ENCODE measurements at regions not wholly inside any gene's neighbourhood (a gene's known extent, or its start where the extent isn't known, plus 50 kb on each side); places are given as distances from the start of the nearest gene placed in this dataset.

GRCh38 chr4:11876104-11876503, 447.4 kb upstream of the HS3ST1 start:
- DNase-seq (no peak), FAIRE-seq (no peak)
- H3K36me3 ChIP-seq (ENCODE audit: control insufficient read depth in 3 of 3, insufficient read depth in 2 of 3, low read depth in 1 of 3, low read length in 3 of 3), result no peaks in the 10 kb centered on the region
- no peak overlapping the region for H3K4me3 ChIP-seq (ENCODE audit: low read depth in 1 of 3, low read length in 3 of 3)
- peaks cover 0 to 17% of the 10 kb centered on the region in 2 donors for H3K9me3 ChIP-seq (ENCODE audit: control insufficient read depth in 2 of 2, insufficient read depth in 1 of 2, low read depth in 1 of 2, low read length in 1 of 2)
- no peaks in the 10 kb centered on the region for H3K27me3 ChIP-seq (ENCODE audit: control insufficient read depth in 3 of 3, insufficient read depth in 3 of 3, low read length in 3 of 3)
- no peaks in the 10 kb centered on the region for H3K4me1 ChIP-seq (ENCODE audit: control insufficient read depth in 3 of 3, insufficient read depth in 2 of 3, low read depth in 1 of 3, low read length in 2 of 3)
- no peak overlapping the region for H3K27ac ChIP-seq (ENCODE audit: low read depth in 1 of 3, low read length in 2 of 3)

DNA sequence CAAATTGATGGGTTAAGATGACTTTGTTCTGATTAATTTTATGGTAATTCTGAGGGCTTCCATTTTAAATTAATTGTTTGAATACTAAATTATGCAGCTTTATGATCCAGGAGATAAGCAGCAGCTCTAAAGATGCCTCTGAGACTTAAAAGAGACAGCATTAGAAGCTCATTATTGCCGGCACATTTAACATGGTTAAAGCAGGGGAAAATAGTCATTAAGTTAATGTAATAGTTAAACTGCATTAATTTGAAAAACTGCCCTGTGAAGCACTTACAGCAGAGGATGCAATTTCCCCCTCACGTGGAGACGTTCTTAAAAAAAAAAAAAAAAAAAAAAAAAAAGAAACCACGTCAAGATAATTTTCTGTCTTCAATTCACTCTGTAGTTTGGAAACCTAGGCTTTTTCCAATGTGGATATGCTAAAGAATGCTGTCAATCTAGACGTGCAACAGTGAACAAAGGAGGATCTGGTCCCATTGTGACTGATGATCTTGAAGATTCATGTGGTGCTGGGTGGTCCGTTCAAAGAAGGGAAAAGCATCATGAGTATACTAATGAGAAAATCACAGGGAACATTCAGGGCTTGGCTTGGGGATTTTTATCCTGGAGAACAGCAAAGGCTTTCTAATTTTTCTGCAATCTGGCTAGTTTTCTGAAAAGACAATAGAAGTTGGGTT, 440.6 kb upstream of the HS3ST1 start:
- no peaks in the 10 kb centered on the region for H3K9me3 ChIP-seq (ENCODE audit: control insufficient read depth in 2 of 2, insufficient read depth in 1 of 2, low read depth in 1 of 2, low read length in 1 of 2)
- no peaks in the 10 kb centered on the region for H3K36me3 ChIP-seq (ENCODE audit: control insufficient read depth in 3 of 3, insufficient read depth in 2 of 3, low read depth in 1 of 3, low read length in 3 of 3)
- H3K4me3 ChIP-seq (ENCODE audit: low read depth in 1 of 3, low read length in 3 of 3), result no peak overlapping the region
- no peaks in the 10 kb centered on the region for H3K4me1 ChIP-seq (ENCODE audit: control insufficient read depth in 3 of 3, insufficient read depth in 2 of 3, low read depth in 1 of 3, low read length in 2 of 3)
- H3K27me3 ChIP-seq (ENCODE audit: control insufficient read depth in 3 of 3, insufficient read depth in 3 of 3, low read length in 3 of 3), result no peaks in the 10 kb centered on the region
- DNase-seq, result no peak
- 61 to 75% (median 62%) methylated on average over 6 of the region's 6 CpGs for WGBS, 3 donors
- FAIRE-seq, result no peak
- H3K27ac ChIP-seq (ENCODE audit: low read depth in 1 of 3, low read length in 2 of 3), result no peak overlapping the region

DNA sequence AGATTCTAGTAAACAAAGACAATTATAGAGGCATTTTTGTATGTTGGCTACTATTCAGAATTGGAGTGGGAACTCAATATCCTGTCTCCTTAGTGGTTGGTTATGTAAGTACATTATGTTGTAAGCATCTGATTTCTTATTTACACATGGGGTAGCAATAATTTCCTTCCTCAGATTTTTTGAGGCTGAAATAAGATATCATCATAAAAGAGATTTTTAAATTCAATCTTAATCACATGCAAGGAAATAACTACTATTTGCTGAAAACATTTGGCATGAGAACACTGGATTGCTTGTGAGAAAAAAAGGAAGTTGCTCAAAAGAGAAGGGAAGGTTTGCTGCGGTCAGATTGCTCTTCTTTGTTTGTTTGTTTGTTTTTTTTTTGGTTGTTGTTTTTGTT, 437.7 kb upstream of the HS3ST1 start:
- H3K9me3 ChIP-seq (ENCODE audit: control insufficient read depth in 2 of 2, insufficient read depth in 1 of 2, low read depth in 1 of 2, low read length in 1 of 2), result peaks cover 0 to 6% of the 10 kb centered on the region in 2 donors
- H3K36me3 ChIP-seq (ENCODE audit: control insufficient read depth in 3 of 3, insufficient read depth in 2 of 3, low read depth in 1 of 3, low read length in 3 of 3), result no peaks in the 10 kb centered on the region
- H3K27me3 ChIP-seq (ENCODE audit: control insufficient read depth in 3 of 3, insufficient read depth in 3 of 3, low read length in 3 of 3), result no peaks in the 10 kb centered on the region
- H3K4me1 ChIP-seq (ENCODE audit: control insufficient read depth in 3 of 3, insufficient read depth in 2 of 3, low read depth in 1 of 3, low read length in 2 of 3), result no peaks in the 10 kb centered on the region
- 53 to 56% (median 54%) methylated on average over 1 of the region's 1 CpG for WGBS, 3 donors
- H3K27ac ChIP-seq (ENCODE audit: low read depth in 1 of 3, low read length in 2 of 3), result no peak overlapping the region
- FAIRE-seq (no peak), DNase-seq (no peak)
- no peak overlapping the region for H3K4me3 ChIP-seq (ENCODE audit: low read depth in 1 of 3, low read length in 3 of 3)

GRCh38 chr4:11860996-11861395, 432.3 kb upstream of the HS3ST1 start:
- Histone ChIP-seq H3K4me1 (ENCODE audit: control insufficient read depth in 3 of 3, insufficient read depth in 2 of 3, low read depth in 1 of 3, low read length in 2 of 3) (no peaks in the 10 kb centered on the region), H3K27me3 (ENCODE audit: control insufficient read depth in 3 of 3, insufficient read depth in 3 of 3, low read length in 3 of 3) (no peaks in the 10 kb centered on the region)
- FAIRE-seq, result no peak

GRCh38 chr4:11857881-11858280, 429.2 kb upstream of the HS3ST1 start:
- Histone ChIP-seq H3K27me3 (ENCODE audit: control insufficient read depth in 3 of 3, insufficient read depth in 3 of 3, low read length in 3 of 3) (no peaks in the 10 kb centered on the region), H3K9me3 (ENCODE audit: control insufficient read depth in 2 of 2, insufficient read depth in 1 of 2, low read depth in 1 of 2, low read length in 1 of 2) (peaks cover 0 to 8% of the 10 kb centered on the region in 2 donors), H3K4me1 (ENCODE audit: control insufficient read depth in 3 of 3, insufficient read depth in 2 of 3, low read depth in 1 of 3, low read length in 2 of 3) (no peaks in the 10 kb centered on the region), H3K4me3 (ENCODE audit: low read depth in 1 of 3, low read length in 3 of 3) (no peak overlapping the region), H3K36me3 (ENCODE audit: control insufficient read depth in 3 of 3, insufficient read depth in 2 of 3, low read depth in 1 of 3, low read length in 3 of 3) (no peaks in the 10 kb centered on the region), H3K27ac (ENCODE audit: low read depth in 1 of 3, low read length in 2 of 3) (no peak overlapping the region)
- FAIRE-seq (no peak), DNase-seq (no peak)

More at GRCh38 chr4:11860996-11861395, 432.3 kb upstream of the HS3ST1 start:
- no peak for DNase-seq
- H3K27ac ChIP-seq (ENCODE audit: low read depth in 1 of 3, low read length in 2 of 3), result no peak overlapping the region
- WGBS, 3 donors, result 68 to 76% (median 70%) methylated on average over 1 of the region's 1 CpG
- H3K4me3 ChIP-seq (ENCODE audit: low read depth in 1 of 3, low read length in 3 of 3), result no peak overlapping the region
- H3K9me3 ChIP-seq (ENCODE audit: control insufficient read depth in 2 of 2, insufficient read depth in 1 of 2, low read depth in 1 of 2, low read length in 1 of 2), result peaks cover 0 to 8% of the 10 kb centered on the region in 2 donors
- H3K36me3 ChIP-seq (ENCODE audit: control insufficient read depth in 3 of 3, insufficient read depth in 2 of 3, low read depth in 1 of 3, low read length in 3 of 3), result no peaks in the 10 kb centered on the region

GRCh38 chr4:11847167-11847566, 418.5 kb upstream of the HS3ST1 start:
- DNase-seq (no peak), FAIRE-seq (no peak)
- WGBS, 3 donors, result 75 to 85% (median 76%) methylated on average over 4 of the region's 4 CpGs
- H3K36me3 ChIP-seq (ENCODE audit: control insufficient read depth in 3 of 3, insufficient read depth in 2 of 3, low read depth in 1 of 3, low read length in 3 of 3), result no peaks in the 10 kb centered on the region
- no peaks in the 10 kb centered on the region for H3K4me1 ChIP-seq (ENCODE audit: control insufficient read depth in 3 of 3, insufficient read depth in 2 of 3, low read depth in 1 of 3, low read length in 2 of 3)
- no peaks in the 10 kb centered on the region for H3K9me3 ChIP-seq (ENCODE audit: control insufficient read depth in 2 of 2, insufficient read depth in 1 of 2, low read depth in 1 of 2, low read length in 1 of 2)
- no peak overlapping the region for H3K4me3 ChIP-seq (ENCODE audit: low read depth in 1 of 3, low read length in 3 of 3)
- H3K27ac ChIP-seq (ENCODE audit: low read depth in 1 of 3, low read length in 2 of 3), result no peak overlapping the region
- H3K27me3 ChIP-seq (ENCODE audit: control insufficient read depth in 3 of 3, insufficient read depth in 3 of 3, low read length in 3 of 3), result no peaks in the 10 kb centered on the region

- no peak overlapping the region for H3K27ac ChIP-seq (ENCODE audit: low read depth in 1 of 3, low read length in 2 of 3)
- no peaks in the 10 kb centered on the region for H3K36me3 ChIP-seq (ENCODE audit: control insufficient read depth in 3 of 3, insufficient read depth in 2 of 3, low read depth in 1 of 3, low read length in 3 of 3)
- H3K4me3 ChIP-seq (ENCODE audit: low read depth in 1 of 3, low read length in 3 of 3), result no peak overlapping the region
- H3K9me3 ChIP-seq (ENCODE audit: control insufficient read depth in 2 of 2, insufficient read depth in 1 of 2, low read depth in 1 of 2, low read length in 1 of 2), result no peaks in the 10 kb centered on the region
- no peaks in the 10 kb centered on the region for H3K27me3 ChIP-seq (ENCODE audit: control insufficient read depth in 3 of 3, insufficient read depth in 3 of 3, low read length in 3 of 3)
- DNase-seq (no peak), FAIRE-seq (no peak)
- no peaks in the 10 kb centered on the region for H3K4me1 ChIP-seq (ENCODE audit: control insufficient read depth in 3 of 3, insufficient read depth in 2 of 3, low read depth in 1 of 3, low read length in 2 of 3)
- WGBS, 3 donors, result 46 to 56% (median 49%) methylated on average over 4 of the region's 4 CpGs
Observed at GRCh38 chr4:11843927-11844326, 415.2 kb upstream of the HS3ST1 start.

DNA sequence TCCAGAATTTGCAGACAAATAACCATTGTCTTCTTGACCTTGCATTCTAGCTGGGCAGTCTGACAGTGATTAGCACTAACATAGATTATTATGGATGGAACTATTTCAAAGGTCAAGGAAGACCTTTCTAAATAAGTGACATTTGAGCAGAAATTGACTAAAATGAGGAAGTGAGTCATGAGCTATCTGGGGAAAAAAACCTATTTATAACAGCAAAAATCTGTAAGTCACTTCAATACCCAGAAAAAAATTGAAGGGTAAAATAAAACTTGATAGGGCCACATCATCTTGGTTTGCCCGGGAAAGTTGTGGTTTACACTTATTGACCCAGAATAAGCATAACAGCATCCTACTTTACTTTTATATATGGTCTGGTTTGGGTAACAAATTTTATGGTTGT, 414.6 kb upstream of the HS3ST1 start:
- Histone ChIP-seq H3K36me3 (ENCODE audit: control insufficient read depth in 3 of 3, insufficient read depth in 2 of 3, low read depth in 1 of 3, low read length in 3 of 3) (no peaks in the 10 kb centered on the region), H3K27ac (ENCODE audit: low read depth in 1 of 3, low read length in 2 of 3) (no peak overlapping the region), H3K27me3 (ENCODE audit: control insufficient read depth in 3 of 3, insufficient read depth in 3 of 3, low read length in 3 of 3) (no peaks in the 10 kb centered on the region), H3K4me1 (ENCODE audit: control insufficient read depth in 3 of 3, insufficient read depth in 2 of 3, low read depth in 1 of 3, low read length in 2 of 3) (no peaks in the 10 kb centered on the region), H3K9me3 (ENCODE audit: control insufficient read depth in 2 of 2, insufficient read depth in 1 of 2, low read depth in 1 of 2, low read length in 1 of 2) (no peaks in the 10 kb centered on the region), H3K4me3 (ENCODE audit: low read depth in 1 of 3, low read length in 3 of 3) (no peak overlapping the region)
- DNase-seq, result no peak
- 81 to 93% (median 89%) methylated on average over 1 of the region's 1 CpG for WGBS, 3 donors
- no peak for FAIRE-seq

GRCh38 chr4:11842620-11843263, 414.0 kb upstream of the HS3ST1 start:
- DNase-seq (peak; percentile 27 to 31), FAIRE-seq (no peak)
- Histone ChIP-seq H3K27me3 (ENCODE audit: control insufficient read depth in 3 of 3, insufficient read depth in 3 of 3, low read length in 3 of 3) (no peaks in the 10 kb centered on the region), H3K4me1 (ENCODE audit: control insufficient read depth in 3 of 3, insufficient read depth in 2 of 3, low read depth in 1 of 3, low read length in 2 of 3) (no peaks in the 10 kb centered on the region), H3K9me3 (ENCODE audit: control insufficient read depth in 2 of 2, insufficient read depth in 1 of 2, low read depth in 1 of 2, low read length in 1 of 2) (no peaks in the 10 kb centered on the region), H3K4me3 (ENCODE audit: low read depth in 1 of 3, low read length in 3 of 3) (no peak overlapping the region), H3K27ac (ENCODE audit: low read depth in 1 of 3, low read length in 2 of 3) (no peak overlapping the region), H3K36me3 (ENCODE audit: control insufficient read depth in 3 of 3, insufficient read depth in 2 of 3, low read depth in 1 of 3, low read length in 3 of 3) (no peaks in the 10 kb centered on the region)
- WGBS, 3 donors, result 91 to 96% (median 96%) methylated on average over 1 of the region's 1 CpG

All from small intestine (tissue), 7 donors.